GM12875 (cell line): ENCODE measurements at regions not wholly inside any gene's neighbourhood (a gene's known extent, or its start where the extent isn't known, plus 50 kb on each side); places are given as distances from the start of the nearest gene placed in this dataset.

ENCODE experiments used
- H3K4me3 ChIP-seq: one replicate; pipeline ENCODE4 v1.5.1; 2011; ENCODE audit warnings: low read depth, low read length, control low read depth
- CTCF ChIP-seq: IDR thresholded peaks from 2 replicates; pipeline ENCODE4 v1.5.1; 2011; ENCODE audit warnings: low read depth, mild to moderate bottlenecking, control low read depth, inconsistent platforms, low read length, moderate library complexity, borderline replicate concordance; ENCODE audit not compliant: insufficient read depth

- no peak for TF ChIP-seq CTCF
- H3K4me3 ChIP-seq = no peak overlapping the region
Measured at GRCh38 chr5:8060235-8060952, 191.4 kb downstream of the MTRR start.

GRCh38 chr5:8060953-8061429 lies 192.0 kb downstream of the MTRR start:
- H3K4me3 ChIP-seq = no peak overlapping the region
- no peak for TF ChIP-seq CTCF

- H3K4me3 ChIP-seq = no peak overlapping the region
- no peak for TF ChIP-seq CTCF
Measured at GRCh38 chr5:8062521-8062920, 193.6 kb downstream of the MTRR start.

- H3K4me3 ChIP-seq = no peak overlapping the region
- TF ChIP-seq CTCF = no peak
Measured at GRCh38 chr5:8068078-8068477, 199.1 kb downstream of the MTRR start.

- H3K4me3 ChIP-seq = no peak overlapping the region
- TF ChIP-seq CTCF = no peak
Measured at GRCh38 chr5:8070138-8070537, 201.2 kb downstream of the MTRR start.

- H3K4me3 ChIP-seq = no peak overlapping the region
- TF ChIP-seq CTCF = no peak
Measured at GRCh38 chr5:8079056-8079455, 210.1 kb downstream of the MTRR start.

GRCh38 chr5:8081179-8081578 lies 212.2 kb downstream of the MTRR start:
- H3K4me3 ChIP-seq = no peak overlapping the region
- TF ChIP-seq CTCF = no peak
